ENCODE measurements at regions not wholly inside any gene's neighbourhood (a gene's known extent, or its start where the extent isn't known, plus 50 kb on each side); places are given as distances from the start of the nearest gene placed in this dataset.

- no peaks in the 10 kb centered on the region for H3K36me3 Mint-ChIP-seq (ENCODE audit: low read depth)
- H3K9me3 Mint-ChIP-seq = no peaks in the 10 kb centered on the region
- Histone ChIP-seq H3K27ac (ENCODE audit: low read depth, low read length) (no peak overlapping the region), H3K36me3 (ENCODE audit: control insufficient read depth, insufficient read depth, low read length) (no peaks in the 10 kb centered on the region), H3K27me3 (ENCODE audit: control insufficient read depth, insufficient read depth, low read length, poor library complexity, severe bottlenecking) (no peaks in the 10 kb centered on the region), H3K4me3 (ENCODE audit: low read length) (no peak overlapping the region), H3K9ac (ENCODE audit: extremely low read depth, low read length, poor library complexity, severe bottlenecking) (no peak overlapping the region), H3K9me3 (ENCODE audit: control insufficient read depth, low read length) (no peaks in the 10 kb centered on the region), H3K4me1 (ENCODE audit: control insufficient read depth, insufficient read depth, low read length) (no peaks in the 10 kb centered on the region)
- no peaks in the 10 kb centered on the region for H3K4me1 Mint-ChIP-seq
- DNase-seq = no peak
- H3K4me3 Mint-ChIP-seq = no peak overlapping the region
- no peak for TF ChIP-seq CTCF (conservative IDR thresholded peaks at IDR 0.05)
- WGBS, 2 experiments (ENCODE audit: insufficient coverage in 1 of 2, insufficient read length in 1 of 2) = 60 to 73% methylated on average over 3 to 5 of the region's 5 CpGs
- no peaks in the 10 kb centered on the region for H3K27me3 Mint-ChIP-seq (ENCODE audit: insufficient read depth)
- no peak overlapping the region for H3K27ac Mint-ChIP-seq
Measured at GRCh38 chr11:38990139-38990538, 2392.1 kb upstream of the RAG2 start.

GRCh38 chr11:38988908-38989307, 2390.9 kb upstream of the RAG2 start:
- Mint-ChIP-seq H3K27me3 (ENCODE audit: insufficient read depth) (no peaks in the 10 kb centered on the region), H3K36me3 (ENCODE audit: low read depth) (no peaks in the 10 kb centered on the region), H3K27ac (no peak overlapping the region), H3K4me1 (no peaks in the 10 kb centered on the region), H3K4me3 (no peak overlapping the region), H3K9me3 (peaks cover 3% of the 10 kb centered on the region)
- 67 to 95% methylated on average over 1 to 3 of the region's 4 CpGs for WGBS, 2 experiments (ENCODE audit: insufficient coverage in 1 of 2, insufficient read length in 1 of 2)
- Histone ChIP-seq H3K4me1 (ENCODE audit: control insufficient read depth, insufficient read depth, low read length) (no peaks in the 10 kb centered on the region), H3K4me3 (ENCODE audit: low read length) (no peak overlapping the region), H3K9ac (ENCODE audit: extremely low read depth, low read length, poor library complexity, severe bottlenecking) (no peak overlapping the region), H3K36me3 (ENCODE audit: control insufficient read depth, insufficient read depth, low read length) (no peaks in the 10 kb centered on the region), H3K27ac (ENCODE audit: low read depth, low read length) (no peak overlapping the region), H3K9me3 (ENCODE audit: control insufficient read depth, low read length) (peaks cover 5% of the 10 kb centered on the region), H3K27me3 (ENCODE audit: control insufficient read depth, insufficient read depth, low read length, poor library complexity, severe bottlenecking) (no peaks in the 10 kb centered on the region)
- no peak for DNase-seq
- no peak for TF ChIP-seq CTCF (conservative IDR thresholded peaks at IDR 0.05)

GRCh38 chr11:38972220-38972619, 2374.2 kb upstream of the RAG2 start:
- H3K27me3 Mint-ChIP-seq (ENCODE audit: insufficient read depth) = no peaks in the 10 kb centered on the region
- Histone ChIP-seq H3K9me3 (ENCODE audit: control insufficient read depth, low read length) (no peaks in the 10 kb centered on the region), H3K9ac (ENCODE audit: extremely low read depth, low read length, poor library complexity, severe bottlenecking) (no peak overlapping the region), H3K27ac (ENCODE audit: low read depth, low read length) (no peak overlapping the region), H3K27me3 (ENCODE audit: control insufficient read depth, insufficient read depth, low read length, poor library complexity, severe bottlenecking) (no peaks in the 10 kb centered on the region), H3K4me1 (ENCODE audit: control insufficient read depth, insufficient read depth, low read length) (no peaks in the 10 kb centered on the region), H3K36me3 (ENCODE audit: control insufficient read depth, insufficient read depth, low read length) (no peaks in the 10 kb centered on the region), H3K4me3 (ENCODE audit: low read length) (no peak overlapping the region)
- 100% methylated on average over 1 of the region's 1 CpG for WGBS, 2 experiments (ENCODE audit: insufficient coverage in 1 of 2, insufficient read length in 1 of 2)
- no peak for TF ChIP-seq CTCF (conservative IDR thresholded peaks at IDR 0.05)
- H3K27ac Mint-ChIP-seq = no peak overlapping the region
- DNase-seq = no peak
- no peaks in the 10 kb centered on the region for H3K36me3 Mint-ChIP-seq (ENCODE audit: low read depth)
- H3K9me3 Mint-ChIP-seq = no peaks in the 10 kb centered on the region
- H3K4me1 Mint-ChIP-seq = no peaks in the 10 kb centered on the region
- H3K4me3 Mint-ChIP-seq = no peak overlapping the region
